ENCODE measurements at regions not wholly inside any gene's neighbourhood (a gene's known extent, or its start where the extent isn't known, plus 50 kb on each side); places are given as distances from the start of the nearest gene placed in this dataset.
"Not testable (repeated sequence)": the region's sequence is repeated elsewhere in the genome, so short reads cannot be mapped to it uniquely, and the experiment has no call there.

DNA sequence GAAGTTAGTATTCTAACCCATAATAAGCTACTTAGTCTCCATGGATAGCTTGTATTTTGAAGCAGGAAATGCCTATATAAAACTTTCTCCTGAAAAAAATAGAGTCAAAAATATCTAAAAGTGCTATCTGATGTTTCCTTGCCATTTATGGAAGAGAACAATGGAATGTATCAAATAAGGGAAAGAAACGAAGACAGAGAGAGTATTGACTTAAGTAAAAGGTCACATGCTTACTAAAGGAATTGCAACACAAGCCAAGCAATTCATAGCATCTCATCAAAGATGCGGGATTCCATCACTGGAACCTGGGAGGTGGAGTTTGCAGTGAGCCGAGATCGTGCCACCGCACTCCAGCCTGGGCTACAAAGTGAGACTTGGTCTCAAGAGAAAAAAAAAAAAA, 112.9 kb upstream of the DTNBP1 start:
- no peak for DNase-seq (ENCODE audit: low read depth in 1 of 2, low spot score in 1 of 2)

DNA sequence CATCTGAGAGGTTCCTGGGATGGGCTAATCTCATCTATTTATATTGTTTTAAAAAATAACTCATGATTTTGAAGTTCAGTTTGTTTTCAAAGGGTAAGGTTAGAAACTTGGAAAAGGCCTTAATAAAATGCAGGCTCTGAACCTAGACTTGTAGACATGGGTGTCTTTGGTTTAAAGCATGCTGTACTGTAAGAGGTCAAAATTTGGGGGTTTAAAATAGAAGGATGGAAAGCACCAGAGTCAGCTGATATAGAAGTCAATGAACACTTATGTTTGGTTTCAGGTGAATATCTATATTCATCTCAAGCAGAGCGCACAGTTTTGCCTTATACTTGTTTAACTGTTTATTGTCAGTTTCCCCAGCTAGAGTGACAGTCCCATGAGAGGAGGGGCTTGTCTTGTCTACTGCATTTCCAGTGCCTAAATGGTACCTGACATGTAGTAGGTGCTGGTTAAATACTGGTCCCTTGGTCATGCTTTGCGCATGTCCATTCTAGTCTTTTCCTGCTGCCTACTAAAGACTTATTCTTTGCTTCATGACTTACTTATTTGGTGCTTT, 112.3 kb upstream of the DTNBP1 start:
- DNase-seq (ENCODE audit: low read depth in 1 of 2, low spot score in 1 of 2): no peak

DNA sequence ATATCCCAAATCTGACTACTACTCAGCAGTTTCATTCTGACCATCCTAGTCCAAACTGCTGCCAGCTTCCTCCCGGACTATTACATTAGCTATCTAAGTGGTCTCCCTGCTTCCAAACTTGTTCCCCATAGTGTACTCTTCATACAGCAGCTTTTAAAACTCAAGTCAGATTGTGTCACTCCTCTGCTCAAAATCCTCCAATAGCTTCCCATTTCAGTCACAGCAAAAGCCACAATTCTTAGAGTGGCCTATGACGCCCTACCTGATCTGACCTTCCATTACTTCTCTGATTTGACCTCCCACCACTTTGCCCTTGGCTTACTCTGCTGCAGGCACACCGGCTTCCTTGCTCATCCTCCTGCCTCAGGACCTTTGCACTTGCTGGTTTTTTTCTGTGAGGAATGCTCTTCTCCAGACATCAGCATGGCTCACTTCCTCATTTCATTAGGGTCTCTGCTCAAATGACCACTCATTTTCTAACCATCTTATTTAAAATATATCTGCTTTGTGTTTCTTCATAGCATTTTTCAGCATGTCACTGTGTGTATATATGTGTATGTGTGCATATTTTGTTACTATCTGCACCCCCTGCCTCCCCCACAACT, 111.1 kb upstream of the DTNBP1 start:
- DNase-seq (ENCODE audit: low read depth in 1 of 2, low spot score in 1 of 2): no peak

DNA sequence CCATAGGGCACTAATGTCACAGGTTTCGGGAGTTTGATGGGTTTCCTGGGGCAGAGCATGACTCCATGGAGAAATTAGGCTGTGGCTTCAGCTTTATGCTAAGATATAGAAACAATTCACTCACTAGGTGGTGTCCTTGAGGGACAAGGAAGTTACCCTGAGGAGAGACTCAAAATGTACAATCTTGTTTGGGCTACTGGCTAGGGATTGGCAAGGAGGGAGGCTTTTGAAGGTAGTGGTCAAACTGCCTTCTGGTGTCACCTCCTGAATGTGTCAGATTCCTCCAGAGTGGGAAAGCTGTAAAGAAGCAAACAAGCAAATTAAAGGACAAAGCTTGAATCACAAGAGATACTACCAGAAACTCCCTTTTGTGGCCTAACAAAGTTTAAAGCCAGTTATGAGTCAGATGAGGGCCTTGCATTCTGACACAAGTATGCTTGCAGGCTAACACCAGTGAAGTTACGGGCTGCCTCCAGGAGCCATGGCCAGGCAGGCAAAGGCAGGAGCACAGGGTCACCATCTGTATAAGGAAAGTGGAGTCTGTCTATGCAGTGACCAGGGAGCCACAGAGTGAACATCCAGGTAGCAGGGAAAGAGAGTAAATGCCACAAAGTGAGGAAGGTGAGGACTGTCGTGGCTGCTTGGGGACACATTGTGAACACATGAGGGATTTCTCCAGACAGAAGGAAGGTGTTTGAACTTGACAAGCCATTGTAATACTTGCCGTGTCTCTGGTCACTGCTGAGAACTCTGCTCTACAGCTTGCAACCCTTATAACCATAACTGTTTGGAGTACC, 107.7 kb upstream of the DTNBP1 start:
- DNase-seq (ENCODE audit: low read depth in 1 of 2, low spot score in 1 of 2): no peak

DNA sequence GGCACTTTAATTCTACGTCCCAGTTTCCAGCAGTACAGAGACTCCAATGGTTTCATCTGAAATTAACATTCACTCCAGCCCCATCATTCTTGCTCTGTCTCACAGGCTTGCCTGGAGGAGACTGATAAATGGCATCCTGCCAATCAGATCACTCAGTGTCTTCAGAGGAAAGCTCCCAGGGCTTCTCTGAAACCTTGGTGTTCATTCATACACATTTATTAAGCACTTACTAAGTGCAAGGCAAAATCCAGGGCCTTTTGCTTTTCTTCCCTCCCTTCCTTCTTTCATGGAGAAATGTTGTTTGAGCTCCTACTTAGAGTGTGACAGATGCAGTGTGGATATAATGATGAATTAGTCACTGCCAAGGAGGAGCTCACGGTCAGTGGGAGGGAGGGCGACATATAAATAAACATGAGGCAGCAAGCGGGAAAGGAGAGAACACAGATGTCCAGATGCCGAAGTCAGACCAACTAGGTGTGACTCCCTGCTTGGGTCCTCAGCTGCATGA, 106.7 kb upstream of the DTNBP1 start:
- no peak for DNase-seq (ENCODE audit: low read depth in 1 of 2, low spot score in 1 of 2)

DNA sequence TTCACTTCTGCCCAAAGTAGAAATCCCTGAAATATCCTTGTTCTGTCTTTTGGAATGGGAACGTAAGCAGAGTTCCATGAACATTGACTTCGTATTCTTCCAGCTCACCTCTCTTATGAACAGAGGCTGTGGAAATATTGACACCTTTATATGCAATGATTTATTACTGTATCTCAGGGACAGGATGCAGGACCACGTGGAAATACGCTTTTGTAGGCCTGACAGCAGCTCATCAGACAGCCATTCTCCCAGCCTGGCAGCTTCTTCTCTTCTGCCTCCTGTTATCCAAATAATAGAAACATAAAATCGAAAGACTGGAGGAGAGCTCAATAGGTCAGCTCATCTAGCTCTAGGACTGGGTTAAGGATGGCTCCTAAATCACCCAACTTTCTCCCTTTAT, 106.2 kb upstream of the DTNBP1 start:
- DNase-seq (ENCODE audit: low read depth in 1 of 2, low spot score in 1 of 2): no peak

DNA sequence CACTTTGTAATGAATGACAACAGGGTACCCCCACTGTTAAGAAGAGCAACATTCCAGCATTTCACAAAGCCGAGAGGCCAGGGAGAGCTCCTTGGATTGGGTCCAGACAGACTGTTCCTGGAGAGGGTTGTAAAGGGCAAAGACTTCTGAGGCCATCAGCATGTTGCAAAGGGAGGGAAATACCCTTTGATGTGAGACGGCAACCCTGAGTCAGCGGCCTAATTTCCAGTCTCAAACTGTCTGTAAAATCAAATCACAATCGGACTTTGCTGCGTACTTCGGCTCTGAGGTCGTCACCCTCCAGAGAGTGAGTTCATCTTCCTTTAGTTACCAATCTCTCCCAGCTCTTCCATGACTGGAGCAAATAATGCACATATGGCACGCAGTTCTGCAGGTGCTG, 101.0 kb upstream of the DTNBP1 start:
- no peak for DNase-seq (ENCODE audit: low read depth in 1 of 2, low spot score in 1 of 2)

DNA sequence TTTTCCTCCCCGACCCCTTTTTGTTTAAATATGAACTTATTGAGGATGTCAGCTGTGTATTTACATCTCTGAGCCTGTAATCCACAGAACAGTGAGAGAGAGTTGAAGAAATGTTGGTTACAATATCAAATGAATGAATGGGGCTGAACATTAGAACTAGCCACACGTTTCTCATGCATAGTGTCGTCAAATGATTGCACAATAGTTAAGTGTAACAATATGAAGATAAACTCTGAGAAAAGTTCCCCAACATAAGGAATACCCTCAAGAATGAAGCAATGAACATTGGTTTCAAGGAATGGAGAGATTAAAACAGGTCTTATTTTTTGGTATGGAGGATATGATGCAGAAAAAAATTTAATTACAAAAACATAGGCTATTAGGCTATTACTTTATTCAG, 100.5 kb upstream of the DTNBP1 start:
- no peak for DNase-seq (ENCODE audit: low read depth in 1 of 2, low spot score in 1 of 2)

DNA sequence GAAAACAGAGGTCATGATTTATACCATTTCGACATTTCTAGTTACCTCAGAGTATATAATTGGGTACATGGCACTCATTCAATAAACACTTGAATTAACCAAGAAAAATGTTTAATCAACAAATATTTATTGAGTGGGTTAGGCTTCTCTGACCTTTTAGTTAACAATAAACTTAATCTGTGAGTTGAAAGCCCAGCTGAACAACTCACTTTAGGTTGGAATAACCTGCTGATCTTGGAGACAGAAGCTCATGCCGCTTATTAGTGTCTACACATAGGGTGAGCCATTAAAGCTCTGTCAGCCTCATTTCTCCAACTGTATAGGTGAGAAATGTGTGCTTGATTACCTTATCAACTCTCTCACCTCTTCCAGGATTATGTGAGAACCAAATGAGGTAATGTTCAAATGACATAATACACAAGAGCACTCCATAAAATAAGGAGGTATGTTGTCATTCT, 98.2 kb upstream of the DTNBP1 start:
- no peak for DNase-seq (ENCODE audit: low read depth in 1 of 2, low spot score in 1 of 2)

DNA sequence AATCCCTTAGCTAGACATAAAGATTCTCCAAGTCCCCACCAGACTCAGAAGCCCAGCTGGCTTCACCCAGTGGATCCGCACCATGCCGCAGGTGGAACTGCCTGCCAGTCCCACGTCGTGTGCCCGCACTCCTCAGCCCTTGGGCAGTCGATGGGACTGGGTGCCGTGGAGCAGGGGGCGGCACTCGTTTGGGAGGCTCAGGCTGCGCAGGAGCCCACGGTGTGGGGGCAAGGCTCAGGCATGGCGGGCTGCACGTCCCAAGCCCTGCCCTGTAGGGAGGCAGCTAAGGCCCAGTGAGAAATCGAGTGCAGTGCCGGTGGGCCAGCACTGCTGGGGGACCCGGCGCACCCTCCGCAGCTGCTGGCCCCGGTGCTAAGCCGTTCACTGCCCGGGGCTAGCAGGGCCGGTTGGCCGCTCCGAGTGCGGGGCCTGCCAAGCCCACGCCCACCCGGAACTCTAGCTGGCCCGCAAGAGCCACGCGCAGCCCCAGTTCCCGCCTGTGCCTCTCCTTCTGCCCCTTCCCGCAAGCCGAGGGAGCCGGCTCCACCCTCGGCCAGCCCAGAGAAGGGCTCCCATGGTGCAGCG, 95.9 kb upstream of the DTNBP1 start:
- DNase-seq (ENCODE audit: low read depth in 1 of 2, low spot score in 1 of 2): no peak

DNA sequence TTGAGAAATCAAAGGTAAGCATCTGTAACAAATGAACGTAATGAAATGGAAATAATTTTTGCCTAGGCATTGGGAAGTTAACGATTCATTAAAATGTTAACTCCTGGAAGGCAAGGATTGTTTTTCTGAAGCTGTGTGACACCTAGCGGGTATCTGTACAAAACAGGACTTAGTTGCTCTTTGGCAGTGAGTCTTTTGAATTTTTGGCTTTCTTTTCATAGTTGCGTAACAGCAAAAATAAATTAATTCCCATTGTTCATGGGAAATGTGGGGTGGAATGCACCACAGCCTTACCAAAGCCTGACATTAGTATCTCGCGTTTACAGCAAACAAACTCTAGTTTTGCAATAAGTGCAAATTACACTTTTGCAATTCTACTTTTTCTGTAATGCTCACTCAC, 92.7 kb upstream of the DTNBP1 start:
- DNase-seq (ENCODE audit: low read depth in 1 of 2, low spot score in 1 of 2): no peak

DNA sequence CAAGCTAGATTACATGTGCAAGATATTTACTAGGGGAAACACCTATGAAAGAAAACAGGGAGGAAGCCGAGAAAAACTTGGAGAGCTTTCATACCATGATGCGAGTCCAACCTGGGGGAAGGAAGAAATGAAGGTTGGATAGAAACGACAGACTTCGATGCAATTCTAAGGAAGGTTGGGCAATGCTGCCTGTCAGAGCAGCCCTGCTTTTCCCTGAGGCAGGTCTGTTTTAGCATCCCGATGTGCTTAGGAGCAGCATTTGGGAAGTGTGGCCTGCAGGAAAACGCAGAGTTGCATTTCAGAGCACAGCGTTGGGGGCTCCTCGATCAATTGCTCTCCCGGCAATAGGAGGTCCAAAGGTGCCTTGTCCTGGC, 91.9 kb upstream of the DTNBP1 start:
- no peak for DNase-seq (ENCODE audit: low read depth in 1 of 2, low spot score in 1 of 2)

DNA sequence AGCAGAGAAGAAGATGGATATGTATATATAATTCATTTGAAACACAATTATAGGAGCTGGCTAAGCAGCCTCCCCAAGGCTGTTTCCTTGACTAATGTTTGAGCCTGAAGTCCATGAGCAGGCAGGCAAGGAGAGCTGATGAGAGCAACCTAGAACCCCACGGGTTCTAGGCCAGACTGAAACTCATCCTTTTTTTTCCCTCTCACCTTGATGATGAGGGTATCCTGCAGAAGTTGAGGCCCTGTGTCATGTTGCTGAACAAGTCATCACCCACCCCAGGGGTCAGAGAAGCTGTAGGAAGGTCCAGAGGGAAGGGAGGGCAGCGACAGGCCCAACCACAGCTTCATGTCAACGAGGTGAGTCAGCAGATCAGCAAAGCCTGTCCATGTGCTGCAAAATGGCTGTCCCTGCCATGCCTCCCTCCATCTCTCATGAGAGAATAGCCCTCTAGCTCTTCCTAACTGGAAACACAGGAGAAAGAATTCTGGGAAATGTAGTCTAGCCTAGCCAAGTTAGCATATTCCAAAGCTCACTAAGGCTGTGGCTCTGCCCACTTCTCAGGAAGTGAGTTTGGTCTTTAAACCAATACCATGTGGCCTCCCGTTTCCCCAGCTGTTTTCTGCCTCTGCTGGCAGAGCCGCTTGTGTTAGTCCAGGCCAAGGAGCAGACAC, 91.3 kb upstream of the DTNBP1 start:
- no peak for DNase-seq (ENCODE audit: low read depth in 1 of 2, low spot score in 1 of 2)

DNA sequence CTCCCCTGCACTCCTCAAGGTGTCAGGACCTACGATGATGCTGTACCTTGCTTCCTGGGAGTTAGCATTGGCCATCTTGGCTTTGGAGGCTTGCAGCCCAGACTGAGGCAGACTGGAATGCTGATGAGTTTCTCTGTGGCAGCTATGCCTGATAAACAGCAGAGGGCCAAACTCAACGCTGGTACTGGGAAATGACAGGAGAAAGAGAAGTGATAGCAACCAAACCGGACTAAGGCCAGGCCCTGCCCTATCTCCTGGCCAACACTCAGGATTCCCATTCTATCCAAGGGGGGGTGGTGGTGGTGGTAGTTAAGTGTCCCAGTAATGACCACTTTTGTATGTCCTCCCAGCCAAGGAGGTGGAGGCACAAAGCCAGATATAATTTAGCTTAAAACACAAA, 90.0 kb upstream of the DTNBP1 start:
- no peak for DNase-seq (ENCODE audit: low read depth in 1 of 2, low spot score in 1 of 2)

DNA sequence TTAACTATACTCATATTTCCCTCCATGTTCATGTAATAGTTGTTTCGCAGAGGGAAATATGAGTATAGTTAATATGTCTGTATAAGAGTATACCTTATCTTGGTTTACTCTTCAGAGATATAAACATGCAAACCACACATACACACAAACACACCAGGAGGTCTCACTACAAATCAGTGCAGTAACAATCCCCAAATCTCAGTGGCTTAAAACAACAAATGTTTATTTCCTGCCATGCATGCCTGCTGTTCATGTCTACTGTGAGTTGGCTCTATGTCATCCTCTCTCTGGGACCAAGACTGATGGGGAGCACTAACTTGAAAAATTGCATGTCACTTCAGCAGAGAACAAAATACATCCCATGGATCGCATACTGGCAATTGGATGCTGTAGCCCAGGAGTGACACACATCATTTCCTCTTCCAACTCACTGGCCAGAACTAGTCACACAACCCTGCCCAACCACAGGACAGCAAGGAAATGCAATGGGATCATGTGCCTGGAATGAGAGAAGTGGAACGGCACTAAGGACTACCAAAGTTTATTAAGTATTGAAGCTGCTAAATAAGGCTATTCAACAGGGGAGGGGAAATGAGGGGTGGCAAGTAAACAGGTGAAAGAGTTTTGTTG, 89.0 kb upstream of the DTNBP1 start:
- no peak for DNase-seq (ENCODE audit: low read depth in 1 of 2, low spot score in 1 of 2)

DNA sequence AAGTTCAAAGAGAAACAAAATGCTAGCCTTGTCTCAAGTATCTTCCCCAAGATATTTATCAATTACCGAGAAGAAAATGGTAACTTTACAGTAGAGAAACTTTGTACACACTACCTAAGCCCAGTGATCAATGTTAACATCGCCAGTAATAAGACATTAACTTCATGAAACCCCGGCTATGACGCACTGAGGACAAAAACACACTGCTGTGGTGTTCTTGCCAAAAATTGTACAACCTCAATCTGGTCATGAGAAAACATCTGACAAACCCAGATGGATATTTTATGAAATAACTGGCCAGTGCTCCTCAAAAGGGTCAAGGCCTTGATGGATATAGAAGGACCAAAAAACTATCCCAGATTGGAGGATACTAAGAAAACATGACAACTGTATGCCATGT, 85.5 kb upstream of the DTNBP1 start:
- no peak for DNase-seq (ENCODE audit: low read depth in 1 of 2, low spot score in 1 of 2)

DNA sequence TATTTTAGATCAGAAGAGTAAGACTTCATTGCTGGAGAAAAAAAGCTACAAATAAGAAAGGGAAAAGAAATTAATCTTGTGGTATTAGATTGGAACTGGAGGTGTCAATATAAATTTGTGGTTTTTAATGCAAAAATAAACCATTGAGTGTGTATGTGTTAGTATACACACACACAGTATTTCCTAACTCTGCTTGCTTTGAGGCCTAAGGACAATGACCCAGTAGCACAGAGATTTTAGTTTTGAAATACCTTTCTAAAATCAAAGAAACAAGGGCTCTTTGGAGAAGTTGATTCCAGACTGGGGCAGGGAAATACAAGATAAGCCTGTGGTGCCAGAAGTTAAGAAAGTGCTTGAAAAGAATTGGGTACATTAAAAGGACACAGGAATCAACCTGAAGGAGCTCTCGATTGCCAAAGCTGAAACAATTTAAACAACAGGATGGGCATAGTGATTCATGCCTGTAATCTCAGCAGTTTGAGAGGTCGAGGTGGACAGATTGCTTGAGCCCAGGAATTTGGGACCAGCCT, 84.6 kb upstream of the DTNBP1 start:
- DNase-seq (ENCODE audit: low read depth in 1 of 2, low spot score in 1 of 2): no peak

DNA sequence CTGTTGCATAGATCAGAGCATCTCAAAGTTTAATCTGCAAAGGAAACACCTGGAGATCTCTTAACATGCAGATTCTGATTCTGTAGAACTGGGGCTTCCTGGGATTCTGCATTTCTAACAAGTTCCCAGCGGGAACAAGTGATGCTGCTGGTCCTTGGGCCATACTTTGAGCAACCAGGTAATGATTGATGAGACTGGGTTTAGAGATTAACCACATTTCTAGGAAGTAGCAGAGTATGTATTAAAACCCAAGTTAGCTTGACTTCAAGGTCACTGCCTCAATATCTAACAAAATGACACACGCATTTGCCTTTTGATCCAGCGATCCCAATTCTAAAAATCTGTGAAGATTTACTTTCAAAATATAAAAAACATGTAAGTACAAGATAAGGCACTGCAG, 83.0 kb upstream of the DTNBP1 start:
- DNase-seq (ENCODE audit: low read depth in 1 of 2, low spot score in 1 of 2): no peak

DNA sequence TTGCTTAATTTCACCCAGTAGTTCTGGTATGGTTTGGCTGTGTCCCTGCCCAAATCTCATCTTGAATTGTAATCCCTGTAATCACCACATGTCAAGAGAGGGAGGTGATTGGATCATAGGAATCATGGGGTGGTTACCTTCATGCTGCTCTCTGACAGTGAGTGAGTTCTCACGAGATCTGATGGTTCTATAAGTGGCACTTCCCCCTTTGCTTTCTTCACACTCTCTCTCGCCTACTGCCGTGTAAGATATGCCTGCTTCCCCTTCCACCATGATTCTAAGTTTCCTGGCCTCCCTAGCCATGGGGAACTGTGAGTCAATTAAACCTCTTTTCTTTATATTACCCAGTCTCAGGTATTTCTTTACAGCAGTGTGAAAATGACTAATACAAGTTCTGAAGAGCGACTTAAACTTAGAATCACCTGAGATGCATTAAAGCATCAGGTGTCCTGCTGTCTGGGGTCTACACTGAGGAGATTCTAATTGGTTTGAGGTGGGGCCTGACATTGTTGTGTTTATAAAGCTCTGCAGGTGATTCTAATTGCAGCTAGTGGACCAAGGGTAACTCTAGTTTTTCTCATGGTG, 82.1 kb upstream of the DTNBP1 start:
- no peak for DNase-seq (ENCODE audit: low read depth in 1 of 2, low spot score in 1 of 2)

DNA sequence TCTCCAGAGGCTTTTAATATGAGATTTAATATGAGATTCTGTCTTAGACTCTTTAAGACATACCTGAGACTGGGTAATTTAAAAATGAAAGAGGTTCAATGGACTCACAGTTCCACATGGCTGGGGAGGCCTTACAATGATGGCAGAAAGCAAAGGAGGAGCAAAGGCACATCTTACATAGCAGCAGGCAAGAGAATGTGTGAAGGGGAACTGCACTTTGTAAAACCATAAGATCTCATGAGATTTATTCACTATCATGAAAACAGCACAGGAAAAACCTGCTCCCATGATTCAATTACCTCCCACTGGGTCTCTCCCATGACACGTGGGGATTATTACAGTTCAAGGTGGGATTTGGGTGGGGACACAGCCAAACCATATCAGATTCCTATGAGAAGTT, 79.2 kb upstream of the DTNBP1 start:
- not testable (repeated sequence) for DNase-seq (ENCODE audit: low read depth in 1 of 2, low spot score in 1 of 2)

DNA sequence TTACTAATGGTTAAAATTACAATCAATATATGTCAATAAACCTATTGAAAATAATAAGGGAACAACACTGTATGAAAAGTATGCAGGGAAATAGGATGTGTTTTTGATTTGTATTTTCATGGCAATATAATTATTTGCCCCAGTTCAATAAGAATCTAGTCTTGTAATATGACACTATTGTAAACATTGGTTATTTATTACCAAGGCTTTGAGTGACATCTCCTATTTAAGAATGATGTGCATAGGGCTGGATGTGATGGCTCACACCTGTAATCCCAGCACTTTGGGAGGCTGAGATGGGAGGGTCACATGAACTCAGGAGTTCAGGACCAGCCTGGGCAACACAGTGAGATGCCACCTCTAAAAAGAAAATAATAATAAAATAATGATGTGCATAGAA, 78.6 kb upstream of the DTNBP1 start:
- no peak for DNase-seq (ENCODE audit: low read depth in 1 of 2, low spot score in 1 of 2)
